Activated CD4-positive, alpha-beta T cell treated with anti-CD3 and anti-CD28 coated beads for 48 hours (primary cell): ENCODE measurements at regions not wholly inside any gene's neighbourhood (a gene's known extent, or its start where the extent isn't known, plus 50 kb on each side); places are given as distances from the start of the nearest gene placed in this dataset.
"Not testable (repeated sequence)": the region's sequence is repeated elsewhere in the genome, so short reads cannot be mapped to it uniquely, and the experiment has no call there.

Source experiments
- DNase-seq: peaks from one replicate; pipeline ENCODE4 v3.0.0-alpha.2; 2020

DNA sequence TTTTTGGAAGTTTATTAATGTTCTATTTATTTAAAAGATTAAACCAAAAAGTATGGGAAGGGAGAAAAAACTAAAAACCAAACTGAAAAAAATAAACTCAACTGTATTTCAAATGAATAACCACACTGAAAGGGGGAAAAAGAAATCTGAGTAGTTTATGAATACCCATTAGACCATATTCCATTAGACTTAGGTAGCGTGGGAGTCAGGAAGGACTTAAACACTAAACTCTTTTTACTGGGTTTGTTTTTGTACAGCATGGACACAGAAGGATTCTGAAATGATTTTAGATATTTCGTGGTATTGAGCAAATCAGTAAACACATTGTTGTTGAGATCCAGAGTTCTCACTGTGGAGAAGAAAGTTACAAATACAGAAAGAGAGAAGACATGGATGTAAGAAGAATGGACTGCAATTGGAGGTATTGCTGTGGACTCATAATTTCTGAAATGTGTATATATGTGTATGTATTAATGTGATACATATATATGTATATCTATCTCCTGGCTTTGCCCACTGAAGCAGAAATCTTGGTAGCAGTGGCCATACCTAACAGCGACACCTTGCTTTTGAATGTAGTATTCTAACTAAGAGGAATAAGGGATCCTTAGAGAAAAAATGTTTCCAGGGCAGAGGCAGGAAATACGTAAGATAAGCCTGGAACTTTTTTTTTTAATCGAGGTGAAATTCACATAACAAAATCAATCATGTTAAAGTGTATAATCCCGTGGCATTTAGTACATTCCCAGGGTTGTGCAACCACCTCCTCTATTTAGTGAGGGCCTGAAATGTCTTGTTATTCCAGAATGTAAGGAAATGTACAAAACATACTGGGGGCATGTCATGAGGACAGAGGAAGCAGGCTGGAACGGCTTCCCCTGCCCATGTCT lies 228.8 kb downstream of the SMARCA2 start:
- DNase-seq: no peak

DNA sequence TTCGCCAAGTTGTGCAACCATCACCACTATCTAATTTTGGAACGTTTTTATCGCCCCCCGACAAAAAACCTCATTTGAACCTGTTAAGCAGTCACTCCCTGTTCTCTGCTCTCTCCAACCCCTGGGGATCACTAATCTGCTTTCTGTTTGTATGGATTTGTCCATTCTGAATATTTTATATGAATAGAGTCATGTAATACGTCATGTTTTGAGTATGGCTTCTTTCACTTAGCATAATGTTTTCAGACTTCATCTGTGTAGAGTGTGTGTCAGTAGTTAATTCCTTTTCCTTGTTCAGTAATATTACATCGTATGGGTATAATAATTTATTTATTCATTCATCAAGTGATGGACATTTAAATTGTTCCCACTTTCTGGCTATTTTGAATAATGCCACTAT lies 232.2 kb downstream of the SMARCA2 start:
- DNase-seq: no peak

- DNase-seq: no peak
Observed at GRCh38 chr9:2248768-2249265, 233.7 kb downstream of the SMARCA2 start.

- no peak for DNase-seq
Observed at GRCh38 chr9:2253636-2254580, 238.8 kb downstream of the SMARCA2 start.

DNA sequence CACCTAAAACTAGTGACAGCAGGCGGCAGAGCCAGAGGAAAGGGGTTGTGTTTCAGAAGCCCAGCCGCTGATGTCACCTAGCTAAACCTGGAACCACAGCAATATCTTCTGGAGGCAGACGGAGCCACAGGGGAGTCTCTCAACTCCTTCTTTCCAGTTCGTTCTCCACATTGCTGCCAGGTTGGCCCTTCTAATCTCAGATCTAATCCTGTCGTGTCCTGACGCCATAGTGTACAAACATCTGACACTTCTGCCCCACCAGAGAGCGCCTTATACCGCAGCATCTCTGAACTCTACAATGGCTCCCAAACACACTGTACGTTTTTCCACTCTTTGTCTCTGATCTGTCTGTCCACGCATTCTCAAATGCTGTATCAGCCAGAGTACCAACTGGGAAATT lies 240.0 kb downstream of the SMARCA2 start:
- DNase-seq: no peak

DNA sequence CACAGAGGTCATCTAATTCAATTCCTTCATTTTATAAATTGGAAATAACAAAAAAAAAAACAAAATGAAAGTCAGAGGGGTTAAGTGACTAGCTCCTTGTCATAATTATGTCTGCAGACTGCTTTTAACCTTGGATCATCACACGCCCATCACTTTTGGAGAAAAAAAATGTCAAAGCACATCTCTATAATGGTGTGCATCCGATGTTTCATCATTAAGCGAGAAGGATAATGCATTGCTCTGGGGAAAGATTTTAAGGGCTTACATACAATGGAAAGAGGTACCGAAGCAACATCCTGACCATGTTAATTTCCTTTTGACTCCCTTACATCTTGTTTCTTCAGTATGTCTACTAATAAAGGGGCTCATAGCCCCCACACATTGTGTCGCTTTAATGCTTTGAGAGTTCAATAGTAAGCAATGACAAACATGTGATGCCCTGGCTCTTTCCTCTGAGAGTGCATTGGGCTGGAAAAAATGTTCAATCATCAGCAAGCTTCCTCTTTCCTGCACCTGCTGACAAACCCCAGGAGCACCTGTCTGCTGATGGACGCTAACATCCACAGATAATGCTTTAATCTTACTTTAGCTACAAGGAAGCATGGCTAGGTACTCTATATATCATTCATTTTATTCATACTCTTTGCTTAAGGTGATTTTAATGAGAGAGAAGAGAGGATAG lies 242.2 kb downstream of the SMARCA2 start:
- DNase-seq: no peak

GRCh38 chr9:2260417-2261306 lies 245.5 kb downstream of the SMARCA2 start:
- DNase-seq: no peak

GRCh38 chr9:2261421-2262103 lies 246.4 kb downstream of the SMARCA2 start:
- no peak for DNase-seq

DNA sequence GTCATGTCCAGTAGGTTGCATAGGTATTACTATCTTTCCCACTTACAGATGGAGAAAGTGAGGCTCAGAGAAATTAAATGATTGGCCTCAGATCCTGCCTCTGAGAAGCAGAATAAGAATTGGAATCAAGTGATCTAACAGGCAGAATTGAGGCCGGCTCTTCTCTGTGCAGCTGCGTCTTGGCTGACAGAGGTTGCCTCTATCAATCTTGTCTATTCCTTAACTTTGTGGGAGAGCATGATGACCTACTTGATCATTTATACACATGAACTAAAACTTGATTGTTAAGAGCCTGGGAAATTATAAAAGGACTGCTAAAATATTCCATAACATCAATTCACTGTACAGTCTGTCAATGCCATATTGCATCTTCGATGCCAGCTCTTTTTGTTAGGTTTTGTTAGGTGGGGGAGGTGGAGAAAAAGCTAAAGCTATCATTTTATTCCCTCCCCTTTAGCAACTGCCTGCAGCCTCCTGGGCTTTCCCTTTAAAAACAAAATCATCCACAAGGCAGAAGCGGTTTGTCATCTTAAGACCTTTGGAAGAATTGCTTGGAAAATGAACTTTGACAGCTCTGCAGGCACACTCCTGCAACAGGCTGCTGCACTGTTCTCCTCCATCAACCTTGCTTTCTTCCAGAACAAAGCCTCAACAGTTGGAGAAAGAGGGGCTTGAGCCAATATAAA lies 247.4 kb downstream of the SMARCA2 start:
- DNase-seq: no peak

DNA sequence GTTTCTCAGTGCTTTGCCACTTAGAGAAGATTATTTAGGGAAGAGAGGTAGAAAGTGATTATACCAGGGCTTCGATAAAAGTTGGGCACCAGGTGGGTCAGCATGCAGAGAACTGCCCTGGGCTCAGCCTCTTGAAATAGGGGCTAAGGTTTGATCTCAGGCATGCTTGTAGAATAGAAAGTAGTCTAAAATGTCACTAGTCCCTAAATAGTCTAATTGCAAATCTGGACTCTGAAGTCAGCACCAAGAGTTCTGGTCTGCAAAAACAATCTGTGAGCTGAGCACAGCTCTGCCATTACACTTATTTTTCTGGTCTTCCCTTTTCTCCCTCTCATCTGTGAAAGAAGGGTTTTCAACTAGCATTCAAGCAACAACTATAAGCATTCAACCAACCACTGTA lies 248.0 kb downstream of the SMARCA2 start:
- no peak for DNase-seq

DNA sequence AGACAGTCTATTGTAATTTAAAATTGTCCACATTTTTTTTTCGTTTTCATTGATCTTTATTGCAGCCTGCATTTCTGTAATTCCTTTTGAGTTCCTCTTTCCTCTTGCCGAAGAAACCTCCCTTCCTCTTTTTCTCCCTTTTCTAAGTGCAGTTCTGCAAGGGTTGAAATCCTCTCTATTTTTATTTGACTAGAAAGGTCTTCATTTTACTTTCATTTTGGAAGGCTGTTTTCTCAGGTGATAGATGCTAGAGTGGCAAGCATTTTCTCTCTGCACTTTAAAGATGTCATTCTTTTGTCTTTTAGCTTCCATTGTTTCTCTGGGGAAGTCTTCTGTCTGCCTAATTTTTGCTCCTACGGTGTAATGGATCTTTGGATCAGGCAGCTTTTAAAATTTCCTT lies 248.5 kb downstream of the SMARCA2 start:
- no peak for DNase-seq

DNA sequence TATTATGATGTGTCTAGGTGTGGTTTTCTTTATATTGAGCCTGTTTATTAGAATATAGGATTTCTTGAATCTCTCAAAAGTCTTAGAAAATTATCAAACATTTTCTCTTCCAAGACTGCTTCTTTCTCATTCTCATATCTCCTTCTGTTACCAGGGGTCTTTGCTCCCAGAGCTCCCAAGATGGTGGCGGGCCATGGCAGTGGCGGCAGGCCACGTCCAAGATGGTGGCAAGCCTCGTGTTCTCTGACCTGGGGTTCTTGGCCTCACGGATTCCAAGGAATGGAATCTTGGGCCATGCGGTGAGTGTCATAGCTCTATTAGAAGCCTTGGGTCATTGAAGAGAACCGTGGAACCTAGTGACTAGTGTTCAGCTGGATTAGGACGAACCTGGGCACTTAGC lies 248.9 kb downstream of the SMARCA2 start:
- no peak for DNase-seq

DNA sequence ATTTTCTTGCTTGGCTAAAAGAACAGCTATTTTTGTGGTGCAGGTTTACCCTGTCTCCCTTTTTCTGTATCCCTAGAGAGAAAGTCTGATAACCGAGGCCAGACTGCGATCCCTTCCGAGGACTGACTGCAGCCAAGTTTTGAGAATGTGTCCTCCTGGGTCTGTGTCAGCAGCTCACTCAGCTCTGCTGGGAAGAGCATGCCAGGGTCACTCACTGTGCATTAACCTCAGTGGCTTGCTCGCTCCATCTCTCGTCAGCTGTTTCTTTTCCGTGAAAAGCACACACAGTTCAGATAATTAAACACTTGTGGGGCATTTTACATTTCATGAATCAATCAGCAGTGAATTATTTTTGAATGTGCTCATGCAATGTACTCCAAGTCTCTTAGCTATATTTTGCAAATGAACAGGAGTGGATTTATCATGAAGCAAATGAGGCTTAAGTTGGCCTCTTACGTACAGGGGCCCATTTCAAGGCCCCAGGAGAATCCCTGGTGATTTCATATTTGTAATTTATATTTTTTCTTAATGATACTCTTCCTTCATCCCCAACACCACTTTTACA lies 252.1 kb downstream of the SMARCA2 start:
- no peak for DNase-seq

DNA sequence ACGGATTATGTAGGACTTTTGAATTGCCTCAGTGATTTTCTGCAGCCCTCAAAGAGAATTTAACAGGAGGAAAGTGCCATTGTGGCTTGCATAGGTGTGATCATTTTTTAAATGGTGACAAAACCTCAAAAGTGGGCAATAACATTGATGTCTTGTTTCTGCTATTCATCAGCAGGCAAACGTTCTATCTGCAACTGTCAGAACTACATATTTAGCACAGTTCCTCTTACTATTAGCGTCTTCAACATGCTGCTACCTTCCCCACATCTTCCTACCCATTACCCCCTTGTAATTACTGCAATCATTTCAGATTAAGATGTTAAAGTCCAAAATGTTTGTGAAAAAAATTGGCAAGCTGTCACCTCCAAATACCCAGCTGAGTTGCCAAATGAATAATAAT lies 254.6 kb downstream of the SMARCA2 start:
- DNase-seq: no peak

- no peak for DNase-seq
Observed at GRCh38 chr9:2270565-2270964, 255.4 kb downstream of the SMARCA2 start.

DNA sequence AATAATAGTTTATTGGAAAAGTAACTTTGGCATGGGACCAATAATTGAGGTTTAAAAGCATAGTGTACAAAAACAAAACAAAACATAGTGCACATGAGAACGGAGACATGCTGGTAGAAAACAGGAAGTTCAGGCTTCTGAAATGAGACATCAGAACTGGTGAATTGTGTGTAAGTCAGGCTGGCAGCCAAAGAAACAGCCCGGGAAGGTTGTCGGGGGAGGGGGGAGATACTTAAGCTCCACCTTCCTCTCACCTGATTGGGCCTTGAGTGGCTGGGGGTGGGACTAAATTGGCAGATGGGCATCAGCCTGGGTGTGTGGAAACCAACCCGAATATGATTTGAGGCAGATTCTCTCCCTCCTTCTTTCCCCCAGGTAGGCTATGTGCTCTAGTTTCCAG lies 256.3 kb downstream of the SMARCA2 start:
- peak; percentile 31 for DNase-seq

DNA sequence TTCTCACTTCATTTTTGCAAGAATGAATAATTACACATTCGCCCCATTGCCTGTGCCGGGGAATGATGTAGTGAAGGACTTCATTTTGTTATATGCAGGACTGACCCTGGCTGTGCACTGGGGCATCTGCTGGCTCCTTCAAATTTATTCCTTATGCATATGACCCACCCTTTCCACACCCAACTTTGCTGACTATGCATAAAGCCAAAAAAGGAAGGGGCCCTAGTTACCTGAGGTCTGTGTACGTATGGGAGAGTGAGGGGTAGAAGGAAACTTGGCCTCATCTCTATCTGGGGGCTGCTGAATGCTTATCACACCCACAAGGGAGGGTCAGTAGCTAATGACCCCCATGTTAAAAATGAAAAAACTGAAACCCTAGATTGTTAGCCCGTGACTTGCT lies 259.6 kb downstream of the SMARCA2 start:
- no peak for DNase-seq

DNA sequence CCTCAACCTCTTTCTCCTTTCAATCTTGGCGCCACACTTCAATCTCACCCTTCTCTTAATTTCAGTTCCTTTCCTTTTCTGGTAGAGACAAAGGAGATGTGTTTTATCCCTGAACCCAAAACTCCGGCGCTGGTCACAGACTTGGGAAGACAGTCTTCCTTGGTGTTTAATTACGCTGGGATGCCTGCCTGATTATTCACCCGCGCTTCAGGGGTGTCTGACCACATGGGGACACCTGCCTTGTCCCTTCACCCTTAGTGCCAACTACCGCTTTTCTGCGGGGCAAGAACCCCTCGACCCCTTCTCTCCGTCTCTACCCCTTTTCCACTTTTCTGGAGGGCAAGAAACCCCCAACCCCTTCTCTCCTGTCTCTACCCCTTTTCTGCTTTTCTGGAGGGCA lies 261.1 kb downstream of the SMARCA2 start:
- DNase-seq: no peak

- DNase-seq: not testable (repeated sequence)
Observed at GRCh38 chr9:2277133-2277532, 262.0 kb downstream of the SMARCA2 start.

GRCh38 chr9:2277644-2278043 lies 262.5 kb downstream of the SMARCA2 start:
- not testable (repeated sequence) for DNase-seq
